SK-N-SH treated with all-trans-retinoic acid at 6 μM for 48 hours (cell line): ENCODE measurements at regions not wholly inside any gene's neighbourhood (a gene's known extent, or its start where the extent isn't known, plus 50 kb on each side); places are given as distances from the start of the nearest gene placed in this dataset.
"Not testable (repeated sequence)": the region's sequence is repeated elsewhere in the genome, so short reads cannot be mapped to it uniquely, and the experiment has no call there.

Source experiments
- ATAC-seq: fragments of 200-7000 bp; cut with Tn5 transposase; 3 replicates; pipeline ENCODE4 v1.9.1; 2020; ENCODE audit warnings: mild to moderate bottlenecking, moderate library complexity
- ARNTL ChIP-seq: fragments of 450-650 bp; formaldehyde crosslinking; IDR thresholded peaks from 2 replicates; pipeline ENCODE4 v1.5.0; 2020; ENCODE audit warnings: low read depth, mild to moderate bottlenecking, moderate library complexity, borderline replicate concordance
- BACH2 ChIP-seq: fragments of 250-450 bp; sonication (Bioruptor Pico); IDR thresholded peaks from 2 replicates; pipeline ENCODE4 v1.9.0; 2021; ENCODE audit warnings: mild to moderate bottlenecking, borderline replicate concordance
- CSDC2 ChIP-seq: fragments of 250-450 bp; sonication (Bioruptor Pico); IDR thresholded peaks from 2 replicates; pipeline ENCODE4 v1.5.0; 2020; ENCODE audit warnings: mild to moderate bottlenecking, moderate library complexity
- GLIS3 ChIP-seq: fragments of 250-450 bp; sonication (Bioruptor Pico); IDR thresholded peaks from 2 replicates; pipeline ENCODE4 v1.5.0; 2020; ENCODE audit warnings: mild to moderate bottlenecking, moderate library complexity
- RARB ChIP-seq: fragments of 250-450 bp; sonication (Bioruptor Pico); IDR thresholded peaks from 2 replicates; pipeline ENCODE4 v1.8.0; 2021; ENCODE audit warnings: mild to moderate bottlenecking, moderate library complexity
- SNAI2 ChIP-seq: fragments of 250-450 bp; sonication (Bioruptor Pico); IDR thresholded peaks from 2 replicates; pipeline ENCODE4 v1.5.0; 2020; ENCODE audit warnings: mild to moderate bottlenecking, moderate library complexity
- TOX ChIP-seq: fragments of 250-450 bp; sonication (Bioruptor Pico); IDR thresholded peaks from 2 replicates; pipeline ENCODE4 v1.8.0; 2021; ENCODE audit warnings: mild to moderate bottlenecking, moderate library complexity, borderline replicate concordance
- ZC3H10 ChIP-seq: fragments of 250-450 bp; sonication (Bioruptor Pico); IDR thresholded peaks from 2 replicates; pipeline ENCODE4 v1.5.1; 2021; ENCODE audit warnings: mild to moderate bottlenecking, moderate library complexity
- ZFP3 ChIP-seq: fragments of 250-450 bp; sonication (Bioruptor Pico); IDR thresholded peaks from 2 replicates; pipeline ENCODE4 v1.5.0; 2020; ENCODE audit warnings: mild to moderate bottlenecking, moderate library complexity
- ZFP30 ChIP-seq: fragments of 450-650 bp; formaldehyde crosslinking; IDR thresholded peaks from 2 replicates; pipeline ENCODE4 v1.5.0; 2022; ENCODE audit warnings: mild to moderate bottlenecking, moderate library complexity
- ZNF565 ChIP-seq: fragments of 450-650 bp; formaldehyde crosslinking; conservative IDR thresholded peaks from 2 replicates; pipeline ENCODE4 v1.5.0; 2020; ENCODE audit warnings: low read depth, mild to moderate bottlenecking, moderate library complexity
- ZNF70 ChIP-seq: fragments of 450-650 bp; formaldehyde crosslinking; IDR thresholded peaks from 2 replicates; pipeline ENCODE4 v1.5.0; 2020; ENCODE audit warnings: mild to moderate bottlenecking, moderate library complexity
- ZNF8 ChIP-seq: fragments of 450-650 bp; formaldehyde crosslinking; IDR thresholded peaks from 2 replicates; pipeline ENCODE4 v1.5.0; 2020; ENCODE audit warnings: mild to moderate bottlenecking, moderate library complexity
- TF ChIP-seq, protein P1 (sequence below): fragments of 250-450 bp; sonication (Bioruptor Pico); IDR thresholded peaks from 2 replicates; pipeline ENCODE4 v1.5.1; 2021; ENCODE audit warnings: mild to moderate bottlenecking, moderate library complexity
- TF ChIP-seq, protein P2 (sequence below): fragments of 250-450 bp; sonication (Bioruptor Pico); IDR thresholded peaks from 2 replicates; pipeline ENCODE4 v1.8.0; 2021; ENCODE audit warnings: low read depth, mild to moderate bottlenecking, moderate library complexity, borderline replicate concordance
- TF ChIP-seq, protein P3 (sequence below): fragments of 250-450 bp; sonication (Bioruptor Pico); IDR thresholded peaks from 2 replicates; pipeline ENCODE4 v1.8.0; 2020; ENCODE audit warnings: mild to moderate bottlenecking, moderate library complexity, borderline replicate concordance
- TF ChIP-seq, protein P4 (sequence below): fragments of 250-450 bp; sonication (Bioruptor Pico); IDR thresholded peaks from 2 replicates; pipeline ENCODE4 v1.5.0; 2020; ENCODE audit warnings: mild to moderate bottlenecking, moderate library complexity

DNA sequence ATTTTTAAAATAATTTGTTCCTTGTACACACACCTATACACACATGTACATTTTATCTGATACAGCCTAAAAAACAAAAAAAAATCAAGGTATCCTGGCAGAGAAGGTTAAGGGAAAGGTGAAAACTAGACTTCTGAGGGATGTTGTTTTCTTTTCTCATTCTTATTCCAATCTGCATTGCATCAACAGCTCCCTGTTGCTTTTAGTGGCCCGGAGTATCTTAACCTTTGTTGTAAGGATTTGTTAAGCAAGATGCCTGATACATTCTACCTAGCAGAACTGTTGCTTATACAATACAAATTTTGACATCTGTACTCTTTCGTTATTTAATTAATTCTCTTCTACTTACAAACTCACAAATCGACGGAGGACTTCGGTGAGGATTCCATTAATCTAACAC is 167.4 kb downstream of the GNAI1 start:
- no peak for ATAC-seq
- TF ChIP-seq ZNF8 (CRISPR knock-in tag): no peak
- no peak for TF ChIP-seq ZNF565
- TF ChIP-seq, protein P1, sequence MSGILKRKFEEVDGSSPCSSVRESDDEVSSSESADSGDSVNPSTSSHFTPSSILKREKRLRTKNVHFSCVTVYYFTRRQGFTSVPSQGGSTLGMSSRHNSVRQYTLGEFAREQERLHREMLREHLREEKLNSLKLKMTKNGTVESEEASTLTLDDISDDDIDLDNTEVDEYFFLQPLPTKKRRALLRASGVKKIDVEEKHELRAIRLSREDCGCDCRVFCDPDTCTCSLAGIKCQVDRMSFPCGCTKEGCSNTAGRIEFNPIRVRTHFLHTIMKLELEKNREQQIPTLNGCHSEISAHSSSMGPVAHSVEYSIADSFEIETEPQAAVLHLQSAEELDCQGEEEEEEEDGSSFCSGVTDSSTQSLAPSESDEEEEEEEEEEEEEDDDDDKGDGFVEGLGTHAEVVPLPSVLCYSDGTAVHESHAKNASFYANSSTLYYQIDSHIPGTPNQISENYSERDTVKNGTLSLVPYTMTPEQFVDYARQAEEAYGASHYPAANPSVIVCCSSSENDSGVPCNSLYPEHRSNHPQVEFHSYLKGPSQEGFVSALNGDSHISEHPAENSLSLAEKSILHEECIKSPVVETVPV (CRISPR knock-in tag): no peak
- no peak for TF ChIP-seq SNAI2 (CRISPR knock-in tag)

DNA sequence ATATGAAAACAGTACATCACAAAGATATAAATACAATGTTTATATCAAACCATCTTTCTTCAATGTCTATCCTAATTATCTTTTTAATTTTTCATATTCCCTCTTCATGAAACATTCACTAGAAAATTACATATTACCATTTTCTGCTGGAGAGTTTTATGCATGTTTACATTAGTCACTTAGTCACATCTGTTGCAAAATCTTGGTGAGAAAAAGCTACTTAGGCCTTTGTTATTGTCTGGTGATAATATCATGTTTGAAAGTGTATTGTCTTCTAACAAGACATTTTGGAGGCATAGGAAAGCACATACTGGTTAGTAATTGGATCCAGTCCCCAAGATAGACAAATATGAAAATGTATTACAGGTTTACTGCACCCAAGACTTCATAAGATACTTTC is 163.6 kb downstream of the GNAI1 start:
- no peak for ATAC-seq
- TF ChIP-seq RARB (no peak), ARNTL (CRISPR knock-in tag) (no peak), ZC3H10 (no peak), ZNF565 (no peak), ZNF8 (CRISPR knock-in tag) (no peak), ZFP3 (CRISPR knock-in tag) (no peak), ZNF70 (CRISPR knock-in tag) (no peak), ZFP30 (CRISPR knock-in tag) (no peak), GLIS3 (CRISPR knock-in tag) (no peak)
- TF ChIP-seq, protein P2, sequence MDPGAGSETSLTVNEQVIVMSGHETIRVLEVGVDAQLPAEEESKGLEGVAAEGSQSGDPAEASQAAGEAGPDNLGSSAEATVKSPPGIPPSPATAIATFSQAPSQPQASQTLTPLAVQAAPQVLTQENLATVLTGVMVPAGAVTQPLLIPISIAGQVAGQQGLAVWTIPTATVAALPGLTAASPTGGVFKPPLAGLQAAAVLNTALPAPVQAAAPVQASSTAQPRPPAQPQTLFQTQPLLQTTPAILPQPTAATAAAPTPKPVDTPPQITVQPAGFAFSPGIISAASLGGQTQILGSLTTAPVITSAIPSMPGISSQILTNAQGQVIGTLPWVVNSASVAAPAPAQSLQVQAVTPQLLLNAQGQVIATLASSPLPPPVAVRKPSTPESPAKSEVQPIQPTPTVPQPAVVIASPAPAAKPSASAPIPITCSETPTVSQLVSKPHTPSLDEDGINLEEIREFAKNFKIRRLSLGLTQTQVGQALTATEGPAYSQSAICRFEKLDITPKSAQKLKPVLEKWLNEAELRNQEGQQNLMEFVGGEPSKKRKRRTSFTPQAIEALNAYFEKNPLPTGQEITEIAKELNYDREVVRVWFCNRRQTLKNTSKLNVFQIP (CRISPR knock-in tag): no peak
- TF ChIP-seq, protein P3, sequence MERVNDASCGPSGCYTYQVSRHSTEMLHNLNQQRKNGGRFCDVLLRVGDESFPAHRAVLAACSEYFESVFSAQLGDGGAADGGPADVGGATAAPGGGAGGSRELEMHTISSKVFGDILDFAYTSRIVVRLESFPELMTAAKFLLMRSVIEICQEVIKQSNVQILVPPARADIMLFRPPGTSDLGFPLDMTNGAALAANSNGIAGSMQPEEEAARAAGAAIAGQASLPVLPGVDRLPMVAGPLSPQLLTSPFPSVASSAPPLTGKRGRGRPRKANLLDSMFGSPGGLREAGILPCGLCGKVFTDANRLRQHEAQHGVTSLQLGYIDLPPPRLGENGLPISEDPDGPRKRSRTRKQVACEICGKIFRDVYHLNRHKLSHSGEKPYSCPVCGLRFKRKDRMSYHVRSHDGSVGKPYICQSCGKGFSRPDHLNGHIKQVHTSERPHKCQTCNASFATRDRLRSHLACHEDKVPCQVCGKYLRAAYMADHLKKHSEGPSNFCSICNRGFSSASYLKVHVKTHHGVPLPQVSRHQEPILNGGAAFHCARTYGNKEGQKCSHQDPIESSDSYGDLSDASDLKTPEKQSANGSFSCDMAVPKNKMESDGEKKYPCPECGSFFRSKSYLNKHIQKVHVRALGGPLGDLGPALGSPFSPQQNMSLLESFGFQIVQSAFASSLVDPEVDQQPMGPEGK (CRISPR knock-in tag): no peak

DNA sequence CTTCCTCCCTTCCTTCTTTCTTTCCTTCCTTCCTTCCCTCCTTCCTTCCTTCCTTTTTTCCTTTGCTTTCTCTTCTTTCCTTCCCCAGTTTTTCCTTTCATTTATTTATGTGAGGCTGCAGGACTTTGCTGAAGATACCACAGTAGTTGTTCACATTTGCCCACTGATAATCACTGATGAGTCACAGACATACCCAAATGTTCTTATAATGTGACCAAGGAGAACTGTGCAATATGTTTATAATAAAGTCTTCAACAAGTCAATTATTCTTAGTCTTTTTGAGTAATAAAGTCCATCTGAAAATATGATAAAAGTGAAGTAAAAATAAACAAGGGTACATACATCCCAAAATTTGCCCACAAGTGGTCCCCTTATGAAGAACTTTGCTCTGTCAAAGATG is 159.7 kb downstream of the GNAI1 start:
- TF ChIP-seq ZFP3 (CRISPR knock-in tag) (no peak), CSDC2 (CRISPR knock-in tag) (no peak), ZNF70 (CRISPR knock-in tag) (no peak), TOX (no peak)
- TF ChIP-seq, protein P4, sequence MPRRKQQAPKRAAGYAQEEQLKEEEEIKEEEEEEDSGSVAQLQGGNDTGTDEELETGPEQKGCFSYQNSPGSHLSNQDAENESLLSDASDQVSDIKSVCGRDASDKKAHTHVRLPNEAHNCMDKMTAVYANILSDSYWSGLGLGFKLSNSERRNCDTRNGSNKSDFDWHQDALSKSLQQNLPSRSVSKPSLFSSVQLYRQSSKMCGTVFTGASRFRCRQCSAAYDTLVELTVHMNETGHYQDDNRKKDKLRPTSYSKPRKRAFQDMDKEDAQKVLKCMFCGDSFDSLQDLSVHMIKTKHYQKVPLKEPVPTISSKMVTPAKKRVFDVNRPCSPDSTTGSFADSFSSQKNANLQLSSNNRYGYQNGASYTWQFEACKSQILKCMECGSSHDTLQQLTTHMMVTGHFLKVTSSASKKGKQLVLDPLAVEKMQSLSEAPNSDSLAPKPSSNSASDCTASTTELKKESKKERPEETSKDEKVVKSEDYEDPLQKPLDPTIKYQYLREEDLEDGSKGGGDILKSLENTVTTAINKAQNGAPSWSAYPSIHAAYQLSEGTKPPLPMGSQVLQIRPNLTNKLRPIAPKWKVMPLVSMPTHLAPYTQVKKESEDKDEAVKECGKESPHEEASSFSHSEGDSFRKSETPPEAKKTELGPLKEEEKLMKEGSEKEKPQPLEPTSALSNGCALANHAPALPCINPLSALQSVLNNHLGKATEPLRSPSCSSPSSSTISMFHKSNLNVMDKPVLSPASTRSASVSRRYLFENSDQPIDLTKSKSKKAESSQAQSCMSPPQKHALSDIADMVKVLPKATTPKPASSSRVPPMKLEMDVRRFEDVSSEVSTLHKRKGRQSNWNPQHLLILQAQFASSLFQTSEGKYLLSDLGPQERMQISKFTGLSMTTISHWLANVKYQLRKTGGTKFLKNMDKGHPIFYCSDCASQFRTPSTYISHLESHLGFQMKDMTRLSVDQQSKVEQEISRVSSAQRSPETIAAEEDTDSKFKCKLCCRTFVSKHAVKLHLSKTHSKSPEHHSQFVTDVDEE (CRISPR knock-in tag): no peak
- ATAC-seq: no peak

DNA sequence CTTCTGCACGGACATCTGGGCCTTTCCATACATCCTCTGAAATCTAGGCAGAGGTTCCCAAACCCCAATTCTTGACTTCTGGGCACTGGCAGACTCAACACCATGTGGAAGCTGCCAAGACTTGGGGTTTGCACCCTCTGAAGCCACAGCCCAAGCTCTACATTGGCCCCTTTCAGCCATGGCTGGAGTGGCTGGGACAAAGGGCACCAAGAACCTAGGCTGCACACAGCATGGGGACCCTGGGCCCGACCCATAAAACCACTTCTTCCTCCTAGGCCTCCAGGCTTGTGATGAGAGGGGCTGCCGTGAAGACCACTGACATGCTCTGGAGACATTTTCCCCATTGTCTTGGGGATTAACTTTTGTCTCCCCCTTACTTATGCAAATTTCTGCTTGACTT is 158.0 kb downstream of the GNAI1 start:
- not testable (repeated sequence) for ATAC-seq

DNA sequence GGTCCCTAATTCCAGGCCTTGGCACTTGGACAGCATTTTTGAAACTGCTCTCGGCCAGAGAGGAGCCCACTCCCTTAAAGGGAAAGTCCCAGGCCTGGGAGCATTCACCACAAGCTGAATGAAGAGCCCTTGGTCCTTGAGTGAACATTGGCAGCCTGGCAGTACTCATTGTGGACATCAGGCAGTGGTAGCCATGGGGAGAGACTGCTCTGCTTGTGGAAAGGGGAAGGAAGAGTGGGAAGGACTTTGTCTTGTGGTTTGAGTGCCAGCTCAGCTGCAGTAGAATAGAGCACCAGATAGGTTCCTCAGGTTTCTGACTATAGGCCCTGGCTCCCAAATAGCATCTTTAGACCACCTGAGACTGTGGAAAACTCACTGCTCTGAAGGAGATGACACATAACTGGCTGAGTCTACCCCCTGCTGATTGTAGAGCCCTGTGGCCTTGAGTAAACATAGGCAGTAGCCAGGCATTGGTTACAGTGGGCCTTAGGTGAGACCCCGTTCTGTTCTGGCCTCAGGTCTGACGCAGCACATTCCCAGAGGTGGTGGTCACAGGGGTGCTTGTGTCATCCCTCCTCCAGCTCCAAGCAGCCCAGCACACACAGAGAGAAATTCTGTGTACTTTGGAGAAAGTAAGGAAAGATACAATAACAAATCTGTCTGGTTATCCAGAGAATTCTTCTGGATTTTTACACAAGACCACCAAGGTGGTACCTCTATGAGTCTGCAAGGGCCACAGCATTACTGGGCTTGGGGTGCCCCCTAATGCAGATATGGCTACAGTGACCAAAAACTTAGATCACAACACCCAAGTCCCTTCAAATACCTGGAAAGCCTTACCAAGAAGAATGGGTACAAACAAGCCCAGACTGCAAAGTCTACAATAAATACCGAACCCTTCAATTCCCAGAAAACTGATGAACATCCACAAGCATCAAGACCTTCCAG is 153.8 kb downstream of the GNAI1 start:
- no peak for ATAC-seq
- TF ChIP-seq RARB (no peak), BACH2 (CRISPR knock-in tag) (no peak)
- TF ChIP-seq, protein P1 (CRISPR knock-in tag): no peak
